WTC11 (cell line): ENCODE measurements at regions not wholly inside any gene's neighbourhood (a gene's known extent, or its start where the extent isn't known, plus 50 kb on each side); places are given as distances from the start of the nearest gene placed in this dataset.

Experiments used
- ATAC-seq: fragments of 200-7000 bp; cut with Tn5 transposase; 2 replicates; pipeline ENCODE4 v1.10.0; 2021; ENCODE audit warnings: mild to moderate bottlenecking, moderate library complexity
- CTCF ChIA-PET: fragments of 300-600 bp; sonication (Branson Sonifier 250); formaldehyde crosslinking; loops from one replicate; lab custom pipeline; 2021; ENCODE audit warnings: antibody characterized with exemption; lab: Charles Lee
- POLR2A ChIA-PET: fragments of 350-600 bp; sonication (Branson Sonifier 250); formaldehyde crosslinking; loops from one replicate; lab custom pipeline; 2021; ENCODE audit warnings: antibody characterized with exemption; lab: Charles Lee
- DNase-seq: peaks from one replicate; pipeline ENCODE4 v3.0.0; 2021; ENCODE audit warnings: low spot score
- H3K27ac Mint-ChIP-seq: 2 replicates; pipeline ENCODE4 v1.8.0; 2021; ENCODE audit warnings: mixed read lengths
- H3K27me3 Mint-ChIP-seq: 2 replicates; pipeline ENCODE4 v1.8.0; 2021; ENCODE audit warnings: low read depth, mild to moderate bottlenecking, moderate library complexity, mixed read lengths
- H3K36me3 Mint-ChIP-seq: 2 replicates; pipeline ENCODE4 v1.8.0; 2021; ENCODE audit warnings: mixed read lengths
- H3K4me1 Mint-ChIP-seq: 2 replicates; pipeline ENCODE4 v1.8.0; 2022; ENCODE audit warnings: mixed read lengths
- H3K4me3 Mint-ChIP-seq: 2 replicates; pipeline ENCODE4 v1.8.0; 2021; ENCODE audit warnings: mild to moderate bottlenecking, moderate library complexity, mixed read lengths
- H3K9me3 Mint-ChIP-seq: 2 replicates; pipeline ENCODE4 v1.8.0; 2021; ENCODE audit warnings: mixed read lengths
- CREM ChIP-seq: sonication (generic); formaldehyde crosslinking; IDR thresholded peaks from 2 replicates; pipeline ENCODE4 v1.8.1; 2022; ENCODE audit warnings: mild to moderate bottlenecking, missing genetic modification reagents, moderate library complexity
- FOXK1 ChIP-seq: sonication (generic); formaldehyde crosslinking; IDR thresholded peaks from 2 replicates; pipeline ENCODE4 v1.8.0; 2022; ENCODE audit warnings: mild to moderate bottlenecking, moderate library complexity, missing genetic modification reagents
- FOXP1 ChIP-seq: sonication (generic); formaldehyde crosslinking; IDR thresholded peaks from 2 replicates; pipeline ENCODE4 v1.8.0; 2022; ENCODE audit warnings: missing genetic modification reagents, mild to moderate bottlenecking, moderate library complexity, borderline replicate concordance
- NFYB ChIP-seq: sonication (generic); formaldehyde crosslinking; conservative IDR thresholded peaks from 2 replicates; pipeline ENCODE4 v1.8.0; 2022; ENCODE audit warnings: low read depth, missing genetic modification reagents
- NR1H2 ChIP-seq: sonication (generic); formaldehyde crosslinking; IDR thresholded peaks from 2 replicates; pipeline ENCODE4 v1.9.0; 2021; ENCODE audit warnings: mild to moderate bottlenecking, moderate library complexity, missing genetic modification reagents
- RORB ChIP-seq: fragments of 250-450 bp; sonication (Bioruptor Pico); IDR thresholded peaks from 2 replicates; pipeline ENCODE4 v1.9.0; 2021; ENCODE audit warnings: mild to moderate bottlenecking
- TP53 ChIP-seq: sonication (generic); formaldehyde crosslinking; IDR thresholded peaks from 2 replicates; pipeline ENCODE4 v1.8.1; 2023; ENCODE audit warnings: mild to moderate bottlenecking, missing genetic modification reagents
- ZNF219 ChIP-seq: sonication (generic); formaldehyde crosslinking; IDR thresholded peaks from 2 replicates; pipeline ENCODE4 v1.8.0; 2023; ENCODE audit warnings: missing genetic modification reagents, mild to moderate bottlenecking, borderline replicate concordance
- ZNF232 ChIP-seq: sonication (generic); formaldehyde crosslinking; IDR thresholded peaks from 2 replicates; pipeline ENCODE4 v1.8.0; 2022; ENCODE audit warnings: mild to moderate bottlenecking, missing genetic modification reagents
- ZNF317 ChIP-seq: sonication (generic); formaldehyde crosslinking; IDR thresholded peaks from 2 replicates; pipeline ENCODE4 v1.8.1; 2023; ENCODE audit warnings: low read depth, mild to moderate bottlenecking, moderate library complexity, missing genetic modification reagents, borderline replicate concordance
- ZNF416 ChIP-seq: fragments of 250-450 bp; sonication (Bioruptor Pico); IDR thresholded peaks from 2 replicates; pipeline ENCODE4 v1.9.0; 2021; ENCODE audit warnings: mild to moderate bottlenecking, inconsistent platforms
- TF ChIP-seq, protein P1 (sequence below): sonication (generic); formaldehyde crosslinking; conservative IDR thresholded peaks from 2 replicates; pipeline ENCODE4 v1.8.1; 2022; ENCODE audit warnings: mild to moderate bottlenecking, missing genetic modification reagents
- TF ChIP-seq, protein P2 (sequence below): fragments of 250-450 bp; sonication (Bioruptor Pico); IDR thresholded peaks from 2 replicates; pipeline ENCODE4 v1.9.0; 2021; ENCODE audit warnings: mild to moderate bottlenecking, borderline replicate concordance
- TF ChIP-seq, protein P3 (sequence below): fragments of 250-450 bp; sonication (Bioruptor Pico); IDR thresholded peaks from 2 replicates; pipeline ENCODE4 v1.9.0; 2021; ENCODE audit warnings: mild to moderate bottlenecking
- TF ChIP-seq, protein P4 (sequence below): sonication (generic); formaldehyde crosslinking; IDR thresholded peaks from 2 replicates; pipeline ENCODE4 v1.8.0; 2022; ENCODE audit warnings: mild to moderate bottlenecking, missing genetic modification reagents
- TF ChIP-seq, protein P5 (sequence below): sonication (generic); formaldehyde crosslinking; conservative IDR thresholded peaks from 2 replicates; pipeline ENCODE4 v1.8.1; 2023; ENCODE audit warnings: mild to moderate bottlenecking, low read depth, missing genetic modification reagents, moderate library complexity

DNA sequence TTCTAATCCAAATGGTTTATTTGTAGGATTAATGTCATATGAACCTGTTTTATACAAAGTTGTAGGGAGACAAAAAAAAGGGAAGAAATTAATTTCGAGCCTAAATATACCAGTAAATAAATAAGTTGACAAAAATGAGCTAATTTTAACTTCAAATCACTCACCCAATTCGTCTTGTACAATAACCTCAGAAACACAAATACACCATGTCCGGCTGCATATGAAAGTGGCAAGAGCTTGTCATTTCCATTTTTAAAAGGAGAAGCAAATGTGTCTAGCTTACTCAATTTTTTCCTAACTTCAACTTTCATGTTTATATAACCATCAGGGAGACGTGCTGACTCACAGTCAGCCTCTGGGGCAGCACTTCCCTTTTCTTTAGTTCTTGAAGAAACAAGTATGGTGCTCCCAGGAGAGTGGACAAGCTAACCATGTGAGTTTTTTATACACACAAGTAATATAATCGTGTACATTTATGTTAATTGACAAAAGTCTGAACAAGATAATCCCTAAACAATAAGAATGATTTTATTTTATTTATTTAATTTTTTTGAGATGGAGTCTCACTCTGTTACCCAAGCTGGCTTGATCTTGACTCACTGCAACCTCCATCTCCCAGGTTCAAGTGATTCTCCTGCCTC, 55.5 kb upstream of the SGK1 start (continued):
- TF ChIP-seq, protein P1, sequence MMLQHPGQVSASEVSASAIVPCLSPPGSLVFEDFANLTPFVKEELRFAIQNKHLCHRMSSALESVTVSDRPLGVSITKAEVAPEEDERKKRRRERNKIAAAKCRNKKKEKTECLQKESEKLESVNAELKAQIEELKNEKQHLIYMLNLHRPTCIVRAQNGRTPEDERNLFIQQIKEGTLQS = no peak
- TF ChIP-seq ZNF219 (CRISPR knock-in tag) = no peak

DNA sequence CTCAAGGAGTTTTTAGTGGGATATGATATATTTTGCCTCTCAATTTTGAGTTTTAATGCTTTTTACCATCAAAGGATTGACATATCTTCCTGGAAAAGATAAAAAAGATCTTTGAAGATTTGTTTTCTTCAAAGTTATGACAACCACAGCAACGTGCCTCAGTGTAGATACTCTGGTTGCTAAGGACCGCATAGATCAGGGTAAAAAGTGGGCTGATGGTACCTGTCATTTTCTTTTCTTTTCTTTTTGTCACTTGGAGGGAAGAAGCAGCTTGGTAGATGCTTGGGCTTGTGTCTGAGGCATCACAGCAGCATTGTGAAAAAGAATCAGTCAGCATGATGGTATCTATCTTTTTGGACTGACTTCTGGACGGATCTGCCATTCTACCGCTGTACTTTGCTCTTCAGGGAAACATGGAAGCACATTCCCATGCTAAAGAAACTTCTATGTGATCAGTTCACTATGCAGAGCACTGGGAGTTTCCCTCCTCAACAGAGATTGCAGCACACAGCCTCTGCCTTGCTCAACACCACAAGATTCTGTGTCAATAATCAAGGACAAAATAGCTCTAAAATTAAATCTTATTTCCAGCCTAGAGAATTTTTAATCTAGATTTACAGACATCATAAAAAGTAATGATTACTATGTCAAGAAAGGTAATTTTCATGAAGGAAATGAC, 54.8 kb upstream of the SGK1 start:
- CTCF ChIA-PET = no interaction called here
- ATAC-seq = no peak
- TF ChIP-seq, protein P2, sequence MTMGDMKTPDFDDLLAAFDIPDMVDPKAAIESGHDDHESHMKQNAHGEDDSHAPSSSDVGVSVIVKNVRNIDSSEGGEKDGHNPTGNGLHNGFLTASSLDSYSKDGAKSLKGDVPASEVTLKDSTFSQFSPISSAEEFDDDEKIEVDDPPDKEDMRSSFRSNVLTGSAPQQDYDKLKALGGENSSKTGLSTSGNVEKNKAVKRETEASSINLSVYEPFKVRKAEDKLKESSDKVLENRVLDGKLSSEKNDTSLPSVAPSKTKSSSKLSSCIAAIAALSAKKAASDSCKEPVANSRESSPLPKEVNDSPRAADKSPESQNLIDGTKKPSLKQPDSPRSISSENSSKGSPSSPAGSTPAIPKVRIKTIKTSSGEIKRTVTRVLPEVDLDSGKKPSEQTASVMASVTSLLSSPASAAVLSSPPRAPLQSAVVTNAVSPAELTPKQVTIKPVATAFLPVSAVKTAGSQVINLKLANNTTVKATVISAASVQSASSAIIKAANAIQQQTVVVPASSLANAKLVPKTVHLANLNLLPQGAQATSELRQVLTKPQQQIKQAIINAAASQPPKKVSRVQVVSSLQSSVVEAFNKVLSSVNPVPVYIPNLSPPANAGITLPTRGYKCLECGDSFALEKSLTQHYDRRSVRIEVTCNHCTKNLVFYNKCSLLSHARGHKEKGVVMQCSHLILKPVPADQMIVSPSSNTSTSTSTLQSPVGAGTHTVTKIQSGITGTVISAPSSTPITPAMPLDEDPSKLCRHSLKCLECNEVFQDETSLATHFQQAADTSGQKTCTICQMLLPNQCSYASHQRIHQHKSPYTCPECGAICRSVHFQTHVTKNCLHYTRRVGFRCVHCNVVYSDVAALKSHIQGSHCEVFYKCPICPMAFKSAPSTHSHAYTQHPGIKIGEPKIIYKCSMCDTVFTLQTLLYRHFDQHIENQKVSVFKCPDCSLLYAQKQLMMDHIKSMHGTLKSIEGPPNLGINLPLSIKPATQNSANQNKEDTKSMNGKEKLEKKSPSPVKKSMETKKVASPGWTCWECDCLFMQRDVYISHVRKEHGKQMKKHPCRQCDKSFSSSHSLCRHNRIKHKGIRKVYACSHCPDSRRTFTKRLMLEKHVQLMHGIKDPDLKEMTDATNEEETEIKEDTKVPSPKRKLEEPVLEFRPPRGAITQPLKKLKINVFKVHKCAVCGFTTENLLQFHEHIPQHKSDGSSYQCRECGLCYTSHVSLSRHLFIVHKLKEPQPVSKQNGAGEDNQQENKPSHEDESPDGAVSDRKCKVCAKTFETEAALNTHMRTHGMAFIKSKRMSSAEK (CRISPR knock-in tag) = no peak

DNA sequence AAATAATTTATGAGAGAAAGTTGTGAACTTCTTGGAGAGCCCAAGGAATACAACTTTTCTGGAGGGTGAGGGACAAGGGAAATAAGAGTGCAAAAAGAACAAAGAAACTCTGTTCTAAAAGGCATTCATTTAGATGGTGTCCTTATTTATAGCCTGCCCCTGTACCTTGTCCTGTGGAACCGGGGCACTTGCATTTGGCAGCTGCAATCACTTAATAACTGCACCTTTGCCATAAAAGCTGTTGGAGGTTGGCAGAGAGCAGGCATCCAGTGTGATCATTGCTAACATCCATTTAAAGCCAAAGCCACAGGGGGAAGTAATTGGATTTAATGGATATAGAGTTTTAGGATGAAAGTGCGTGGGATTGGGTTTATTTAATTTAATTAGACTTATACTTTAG, 50.8 kb upstream of the SGK1 start:
- no peaks in the 10 kb centered on the region for H3K27me3 Mint-ChIP-seq
- DNase-seq = no peak
- POLR2A ChIA-PET = interaction anchor here (0.6 kb wide), 1 partner anchor 137 kb away, joined by 3 read pairs; no protein-coding TSS in a partner anchor
- no peak overlapping the region for H3K4me3 Mint-ChIP-seq
- H3K27ac Mint-ChIP-seq = no peak overlapping the region
- ATAC-seq = no peak
- no peaks in the 10 kb centered on the region for H3K36me3 Mint-ChIP-seq
- no peaks in the 10 kb centered on the region for H3K9me3 Mint-ChIP-seq
- H3K4me1 Mint-ChIP-seq = no peaks in the 10 kb centered on the region
- CTCF ChIA-PET = no interaction called here
- TF ChIP-seq ZNF317 (no peak), ZNF416 (CRISPR knock-in tag) (no peak), CREM (CRISPR knock-in tag) (no peak), NFYB (CRISPR knock-in tag) (no peak), FOXP1 (no peak), NR1H2 (CRISPR knock-in tag) (no peak), TP53 (CRISPR knock-in tag) (no peak), FOXK1 (CRISPR knock-in tag) (no peak), RORB (CRISPR knock-in tag) (no peak), ZNF232 (CRISPR knock-in tag) (no peak)
- TF ChIP-seq, protein P3, sequence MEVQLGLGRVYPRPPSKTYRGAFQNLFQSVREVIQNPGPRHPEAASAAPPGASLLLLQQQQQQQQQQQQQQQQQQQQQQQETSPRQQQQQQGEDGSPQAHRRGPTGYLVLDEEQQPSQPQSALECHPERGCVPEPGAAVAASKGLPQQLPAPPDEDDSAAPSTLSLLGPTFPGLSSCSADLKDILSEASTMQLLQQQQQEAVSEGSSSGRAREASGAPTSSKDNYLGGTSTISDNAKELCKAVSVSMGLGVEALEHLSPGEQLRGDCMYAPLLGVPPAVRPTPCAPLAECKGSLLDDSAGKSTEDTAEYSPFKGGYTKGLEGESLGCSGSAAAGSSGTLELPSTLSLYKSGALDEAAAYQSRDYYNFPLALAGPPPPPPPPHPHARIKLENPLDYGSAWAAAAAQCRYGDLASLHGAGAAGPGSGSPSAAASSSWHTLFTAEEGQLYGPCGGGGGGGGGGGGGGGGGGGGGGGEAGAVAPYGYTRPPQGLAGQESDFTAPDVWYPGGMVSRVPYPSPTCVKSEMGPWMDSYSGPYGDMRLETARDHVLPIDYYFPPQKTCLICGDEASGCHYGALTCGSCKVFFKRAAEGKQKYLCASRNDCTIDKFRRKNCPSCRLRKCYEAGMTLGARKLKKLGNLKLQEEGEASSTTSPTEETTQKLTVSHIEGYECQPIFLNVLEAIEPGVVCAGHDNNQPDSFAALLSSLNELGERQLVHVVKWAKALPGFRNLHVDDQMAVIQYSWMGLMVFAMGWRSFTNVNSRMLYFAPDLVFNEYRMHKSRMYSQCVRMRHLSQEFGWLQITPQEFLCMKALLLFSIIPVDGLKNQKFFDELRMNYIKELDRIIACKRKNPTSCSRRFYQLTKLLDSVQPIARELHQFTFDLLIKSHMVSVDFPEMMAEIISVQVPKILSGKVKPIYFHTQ (CRISPR knock-in tag) = no peak
- TF ChIP-seq, protein P4, sequence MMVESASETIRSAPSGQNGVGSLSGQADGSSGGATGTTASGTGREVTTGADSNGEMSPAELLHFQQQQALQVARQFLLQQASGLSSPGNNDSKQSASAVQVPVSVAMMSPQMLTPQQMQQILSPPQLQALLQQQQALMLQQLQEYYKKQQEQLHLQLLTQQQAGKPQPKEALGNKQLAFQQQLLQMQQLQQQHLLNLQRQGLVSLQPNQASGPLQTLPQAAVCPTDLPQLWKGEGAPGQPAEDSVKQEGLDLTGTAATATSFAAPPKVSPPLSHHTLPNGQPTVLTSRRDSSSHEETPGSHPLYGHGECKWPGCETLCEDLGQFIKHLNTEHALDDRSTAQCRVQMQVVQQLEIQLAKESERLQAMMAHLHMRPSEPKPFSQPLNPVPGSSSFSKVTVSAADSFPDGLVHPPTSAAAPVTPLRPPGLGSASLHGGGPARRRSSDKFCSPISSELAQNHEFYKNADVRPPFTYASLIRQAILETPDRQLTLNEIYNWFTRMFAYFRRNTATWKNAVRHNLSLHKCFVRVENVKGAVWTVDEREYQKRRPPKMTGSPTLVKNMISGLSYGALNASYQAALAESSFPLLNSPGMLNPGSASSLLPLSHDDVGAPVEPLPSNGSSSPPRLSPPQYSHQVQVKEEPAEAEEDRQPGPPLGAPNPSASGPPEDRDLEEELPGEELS (CRISPR knock-in tag) = no peak
- TF ChIP-seq, protein P5, sequence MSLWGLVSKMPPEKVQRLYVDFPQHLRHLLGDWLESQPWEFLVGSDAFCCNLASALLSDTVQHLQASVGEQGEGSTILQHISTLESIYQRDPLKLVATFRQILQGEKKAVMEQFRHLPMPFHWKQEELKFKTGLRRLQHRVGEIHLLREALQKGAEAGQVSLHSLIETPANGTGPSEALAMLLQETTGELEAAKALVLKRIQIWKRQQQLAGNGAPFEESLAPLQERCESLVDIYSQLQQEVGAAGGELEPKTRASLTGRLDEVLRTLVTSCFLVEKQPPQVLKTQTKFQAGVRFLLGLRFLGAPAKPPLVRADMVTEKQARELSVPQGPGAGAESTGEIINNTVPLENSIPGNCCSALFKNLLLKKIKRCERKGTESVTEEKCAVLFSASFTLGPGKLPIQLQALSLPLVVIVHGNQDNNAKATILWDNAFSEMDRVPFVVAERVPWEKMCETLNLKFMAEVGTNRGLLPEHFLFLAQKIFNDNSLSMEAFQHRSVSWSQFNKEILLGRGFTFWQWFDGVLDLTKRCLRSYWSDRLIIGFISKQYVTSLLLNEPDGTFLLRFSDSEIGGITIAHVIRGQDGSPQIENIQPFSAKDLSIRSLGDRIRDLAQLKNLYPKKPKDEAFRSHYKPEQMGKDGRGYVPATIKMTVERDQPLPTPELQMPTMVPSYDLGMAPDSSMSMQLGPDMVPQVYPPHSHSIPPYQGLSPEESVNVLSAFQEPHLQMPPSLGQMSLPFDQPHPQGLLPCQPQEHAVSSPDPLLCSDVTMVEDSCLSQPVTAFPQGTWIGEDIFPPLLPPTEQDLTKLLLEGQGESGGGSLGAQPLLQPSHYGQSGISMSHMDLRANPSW = no peak

More for the DNA sequence above, 54.8 kb upstream of the SGK1 start:
- H3K27ac Mint-ChIP-seq = no peak overlapping the region
- no peaks in the 10 kb centered on the region for H3K27me3 Mint-ChIP-seq
- peaks cover 5% of the 10 kb centered on the region; the same call in 1 of the 2 replicates for H3K9me3 Mint-ChIP-seq
- no peaks in the 10 kb centered on the region for H3K4me1 Mint-ChIP-seq
- POLR2A ChIA-PET = no interaction called here
- H3K36me3 Mint-ChIP-seq = no peaks in the 10 kb centered on the region
- no peak overlapping the region for H3K4me3 Mint-ChIP-seq
- DNase-seq = no peak
